ENCODE measurements at regions not wholly inside any gene's neighbourhood (a gene's known extent, or its start where the extent isn't known, plus 50 kb on each side); places are given as distances from the start of the nearest gene placed in this dataset.

DNA sequence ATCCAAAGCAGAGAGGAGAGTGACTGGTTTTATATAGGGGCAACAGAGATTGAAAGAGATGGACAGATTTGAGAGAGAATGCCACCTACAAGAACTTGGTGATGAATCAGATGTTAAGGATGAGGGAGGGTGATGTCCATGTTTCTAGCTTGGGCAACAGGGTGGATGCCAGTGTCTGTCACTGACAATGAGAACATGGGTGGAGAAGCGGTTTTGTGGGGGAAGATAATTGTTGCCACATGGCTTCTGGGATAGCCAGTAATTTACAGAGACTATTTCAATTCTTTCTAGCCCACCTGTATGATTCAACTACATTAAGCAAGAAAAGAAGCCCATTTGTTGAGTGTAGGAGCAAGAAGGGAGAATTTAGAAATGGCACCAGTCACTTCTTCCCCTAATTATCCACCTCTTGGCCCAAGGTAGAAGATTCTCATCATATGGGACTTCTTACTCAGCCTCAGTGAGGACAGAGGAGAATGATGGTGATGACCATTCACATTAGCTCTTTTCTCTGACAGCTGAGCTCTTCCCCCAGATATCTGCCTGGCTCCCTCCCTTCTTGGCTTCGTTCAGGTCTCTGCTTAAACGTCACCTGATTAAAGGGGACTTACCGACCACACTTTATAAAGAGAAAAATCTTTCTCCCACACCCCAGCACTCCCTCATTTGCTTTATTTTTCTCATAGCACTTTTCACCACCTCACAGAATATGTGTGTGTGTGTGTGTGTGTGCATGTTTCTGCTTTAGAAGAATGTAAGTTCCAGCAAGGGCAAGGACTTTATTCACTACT lies 117.8 kb downstream of the DUSP6 start:
- DNase-seq (ENCODE audit: low spot score) (no peak), ATAC-seq (ENCODE audit: low read depth) (no peak)
- H3K36me3 ChIP-seq (ENCODE audit: low read depth) = no peaks in the 10 kb centered on the region
- H3K4me3 ChIP-seq (ENCODE audit: severe bottlenecking) = no peak overlapping the region
- TF ChIP-seq, protein P1, sequence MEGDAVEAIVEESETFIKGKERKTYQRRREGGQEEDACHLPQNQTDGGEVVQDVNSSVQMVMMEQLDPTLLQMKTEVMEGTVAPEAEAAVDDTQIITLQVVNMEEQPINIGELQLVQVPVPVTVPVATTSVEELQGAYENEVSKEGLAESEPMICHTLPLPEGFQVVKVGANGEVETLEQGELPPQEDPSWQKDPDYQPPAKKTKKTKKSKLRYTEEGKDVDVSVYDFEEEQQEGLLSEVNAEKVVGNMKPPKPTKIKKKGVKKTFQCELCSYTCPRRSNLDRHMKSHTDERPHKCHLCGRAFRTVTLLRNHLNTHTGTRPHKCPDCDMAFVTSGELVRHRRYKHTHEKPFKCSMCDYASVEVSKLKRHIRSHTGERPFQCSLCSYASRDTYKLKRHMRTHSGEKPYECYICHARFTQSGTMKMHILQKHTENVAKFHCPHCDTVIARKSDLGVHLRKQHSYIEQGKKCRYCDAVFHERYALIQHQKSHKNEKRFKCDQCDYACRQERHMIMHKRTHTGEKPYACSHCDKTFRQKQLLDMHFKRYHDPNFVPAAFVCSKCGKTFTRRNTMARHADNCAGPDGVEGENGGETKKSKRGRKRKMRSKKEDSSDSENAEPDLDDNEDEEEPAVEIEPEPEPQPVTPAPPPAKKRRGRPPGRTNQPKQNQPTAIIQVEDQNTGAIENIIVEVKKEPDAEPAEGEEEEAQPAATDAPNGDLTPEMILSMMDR (IDR thresholded peaks at IDR 0.05; ENCODE audit: poor library complexity, severe bottlenecking) = no peak
- H3K27ac ChIP-seq (ENCODE audit: poor library complexity, severe bottlenecking) = no peak overlapping the region
- H3K4me1 ChIP-seq (ENCODE audit: insufficient read depth, poor library complexity, severe bottlenecking) = peaks cover 40% of the 10 kb centered on the region
- no peaks in the 10 kb centered on the region for H3K9me3 ChIP-seq (ENCODE audit: severe bottlenecking)
- no peaks in the 10 kb centered on the region for H3K27me3 ChIP-seq (ENCODE audit: insufficient read depth, poor library complexity, severe bottlenecking)

DNA sequence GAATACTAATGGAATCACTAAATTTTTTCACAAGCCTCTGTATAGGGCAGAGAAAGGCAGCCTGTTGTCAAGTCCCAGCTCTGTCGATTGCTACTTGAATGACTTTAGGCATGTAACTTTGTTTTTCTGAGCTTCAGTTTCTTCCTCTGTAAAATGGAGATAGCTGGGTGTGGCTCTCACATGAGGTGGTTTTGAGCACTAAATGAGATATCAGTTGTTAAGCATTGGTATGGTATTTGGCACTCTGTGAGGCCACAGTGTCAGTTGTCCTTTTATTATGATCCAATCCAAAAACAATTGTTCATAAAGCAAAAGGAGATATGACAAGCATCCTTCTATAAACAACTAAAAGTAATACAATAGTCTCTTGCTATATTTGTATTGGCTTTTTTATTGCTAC lies 120.6 kb downstream of the DUSP6 start:
- H3K4me1 ChIP-seq (ENCODE audit: insufficient read depth, poor library complexity, severe bottlenecking) = peaks cover 36% of the 10 kb centered on the region
- DNase-seq (ENCODE audit: low spot score) (no peak), ATAC-seq (ENCODE audit: low read depth) (no peak)
- no peak overlapping the region for H3K4me3 ChIP-seq (ENCODE audit: severe bottlenecking)
- no peaks in the 10 kb centered on the region for H3K9me3 ChIP-seq (ENCODE audit: severe bottlenecking)
- H3K36me3 ChIP-seq (ENCODE audit: low read depth) = no peaks in the 10 kb centered on the region
- H3K27me3 ChIP-seq (ENCODE audit: insufficient read depth, poor library complexity, severe bottlenecking) = no peaks in the 10 kb centered on the region
- peak overlapping the region; percentile 40 for H3K27ac ChIP-seq (ENCODE audit: poor library complexity, severe bottlenecking)
- TF ChIP-seq, protein P1 (IDR thresholded peaks at IDR 0.05; ENCODE audit: poor library complexity, severe bottlenecking) = no peak

DNA sequence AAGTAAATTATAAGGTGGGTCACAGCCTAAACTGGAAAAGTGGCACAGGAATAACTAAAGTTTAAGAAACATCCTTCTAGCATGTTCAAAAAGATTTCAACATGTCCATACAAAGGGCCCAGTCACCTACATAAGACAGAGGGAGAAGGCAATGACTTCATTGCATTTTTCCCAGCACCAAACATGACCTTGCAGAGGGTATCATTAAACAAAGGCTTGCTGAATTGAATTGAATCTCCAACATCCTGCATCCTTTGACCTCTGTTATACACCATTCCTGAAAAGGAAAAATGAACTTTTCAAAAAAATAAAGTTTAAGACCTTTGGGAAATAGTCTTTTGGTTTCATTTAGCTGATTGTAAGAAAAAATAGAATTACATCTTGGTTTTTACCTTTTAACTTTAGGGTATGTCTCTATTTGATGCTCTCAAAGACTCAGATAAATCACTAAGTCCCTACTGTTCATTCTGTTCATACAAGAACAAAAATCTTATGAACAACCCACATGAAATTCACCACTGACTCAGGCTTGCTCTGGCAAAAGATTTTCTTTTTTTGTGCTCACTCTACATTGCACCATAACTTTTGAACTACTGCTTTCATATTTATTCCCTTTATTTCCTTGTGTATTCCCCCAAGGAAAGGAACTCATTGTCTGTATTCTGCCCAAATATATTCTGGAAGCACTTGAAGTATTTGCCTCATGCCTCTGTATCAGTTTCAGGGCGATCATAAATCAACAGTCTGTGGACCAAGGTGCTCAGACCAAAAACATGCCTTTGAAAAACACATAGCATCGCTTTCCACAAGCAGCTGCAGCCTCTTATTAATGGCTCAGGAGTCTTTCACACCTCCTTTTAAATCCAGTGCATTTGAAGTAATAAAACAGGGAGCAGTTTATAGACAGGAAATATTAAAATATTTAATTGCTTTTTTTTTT lies 121.7 kb downstream of the DUSP6 start:
- peaks cover 38% of the 10 kb centered on the region for H3K4me1 ChIP-seq (ENCODE audit: insufficient read depth, poor library complexity, severe bottlenecking)
- ATAC-seq (ENCODE audit: low read depth) (0 out of 3 replicates have a peak, but pooled peaks have one; percentile 29), DNase-seq (ENCODE audit: low spot score) (no peak)
- H3K9me3 ChIP-seq (ENCODE audit: severe bottlenecking) = no peaks in the 10 kb centered on the region
- H3K27ac ChIP-seq (ENCODE audit: poor library complexity, severe bottlenecking) = peak overlapping the region; percentile 40
- H3K36me3 ChIP-seq (ENCODE audit: low read depth) = no peaks in the 10 kb centered on the region
- H3K27me3 ChIP-seq (ENCODE audit: insufficient read depth, poor library complexity, severe bottlenecking) = no peaks in the 10 kb centered on the region
- TF ChIP-seq, protein P1 (IDR thresholded peaks at IDR 0.05; ENCODE audit: poor library complexity, severe bottlenecking) = no peak
- no peak overlapping the region for H3K4me3 ChIP-seq (ENCODE audit: severe bottlenecking)

DNA sequence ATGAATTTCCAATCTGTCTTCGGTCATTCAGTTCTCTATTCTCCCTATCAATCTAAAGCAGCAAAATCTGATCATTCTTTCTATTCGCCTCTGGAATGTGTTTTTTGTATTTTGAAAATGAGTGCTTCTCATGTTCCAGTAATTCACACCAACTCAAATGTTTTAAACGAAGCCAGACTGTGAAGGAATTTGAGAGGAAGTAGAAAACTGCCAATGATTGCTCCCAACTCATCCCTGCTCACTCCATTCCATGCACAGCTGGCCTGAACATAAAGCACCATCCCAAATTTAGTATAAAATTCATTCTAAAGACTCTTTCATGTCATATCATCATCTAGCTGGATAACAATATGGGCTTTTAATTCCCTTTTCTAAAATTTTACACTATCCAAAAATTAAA lies 123.8 kb downstream of the DUSP6 start:
- Histone ChIP-seq H3K4me1 (ENCODE audit: insufficient read depth, poor library complexity, severe bottlenecking) (peaks cover 55% of the 10 kb centered on the region), H3K4me3 (ENCODE audit: severe bottlenecking) (no peak overlapping the region), H3K9me3 (ENCODE audit: severe bottlenecking) (no peaks in the 10 kb centered on the region), H3K36me3 (ENCODE audit: low read depth) (no peaks in the 10 kb centered on the region), H3K27ac (ENCODE audit: poor library complexity, severe bottlenecking) (no peak overlapping the region), H3K27me3 (ENCODE audit: insufficient read depth, poor library complexity, severe bottlenecking) (no peaks in the 10 kb centered on the region)
- TF ChIP-seq, protein P1 (IDR thresholded peaks at IDR 0.05; ENCODE audit: poor library complexity, severe bottlenecking) = no peak
- ATAC-seq (ENCODE audit: low read depth) = no peak
- no peak for DNase-seq (ENCODE audit: low spot score)
